ENCODE measurements at regions not wholly inside any gene's neighbourhood (a gene's known extent, or its start where the extent isn't known, plus 50 kb on each side); places are given as distances from the start of the nearest gene placed in this dataset.

GRCh38 chr18:61755555-61755954, 137.3 kb downstream of the RNF152 start:
- CTCF ChIA-PET = interaction anchor here (1.5 kb wide), 1 partner anchor 8 kb away, joined by 8 read pairs; no protein-coding TSS in a partner anchor
- TF ChIP-seq MYC (IDR thresholded peaks at IDR 0.05; ENCODE audit: low read depth, low read length) = no peak
- TF ChIP-seq, protein P1, sequence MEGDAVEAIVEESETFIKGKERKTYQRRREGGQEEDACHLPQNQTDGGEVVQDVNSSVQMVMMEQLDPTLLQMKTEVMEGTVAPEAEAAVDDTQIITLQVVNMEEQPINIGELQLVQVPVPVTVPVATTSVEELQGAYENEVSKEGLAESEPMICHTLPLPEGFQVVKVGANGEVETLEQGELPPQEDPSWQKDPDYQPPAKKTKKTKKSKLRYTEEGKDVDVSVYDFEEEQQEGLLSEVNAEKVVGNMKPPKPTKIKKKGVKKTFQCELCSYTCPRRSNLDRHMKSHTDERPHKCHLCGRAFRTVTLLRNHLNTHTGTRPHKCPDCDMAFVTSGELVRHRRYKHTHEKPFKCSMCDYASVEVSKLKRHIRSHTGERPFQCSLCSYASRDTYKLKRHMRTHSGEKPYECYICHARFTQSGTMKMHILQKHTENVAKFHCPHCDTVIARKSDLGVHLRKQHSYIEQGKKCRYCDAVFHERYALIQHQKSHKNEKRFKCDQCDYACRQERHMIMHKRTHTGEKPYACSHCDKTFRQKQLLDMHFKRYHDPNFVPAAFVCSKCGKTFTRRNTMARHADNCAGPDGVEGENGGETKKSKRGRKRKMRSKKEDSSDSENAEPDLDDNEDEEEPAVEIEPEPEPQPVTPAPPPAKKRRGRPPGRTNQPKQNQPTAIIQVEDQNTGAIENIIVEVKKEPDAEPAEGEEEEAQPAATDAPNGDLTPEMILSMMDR (IDR thresholded peaks at IDR 0.05; ENCODE audit: extremely low read depth in 1 of 2, insufficient read depth in 1 of 2, low read depth in 1 of 2, low read length in 2 of 2) = no peak
- TF ChIP-seq, protein P2, sequence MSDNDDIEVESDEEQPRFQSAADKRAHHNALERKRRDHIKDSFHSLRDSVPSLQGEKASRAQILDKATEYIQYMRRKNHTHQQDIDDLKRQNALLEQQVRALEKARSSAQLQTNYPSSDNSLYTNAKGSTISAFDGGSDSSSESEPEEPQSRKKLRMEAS (IDR thresholded peaks at IDR 0.05; ENCODE audit: insufficient read depth, insufficient read length) = no peak
- no peak for TF ChIP-seq EZH2 (IDR thresholded peaks at IDR 0.05; ENCODE audit: borderline replicate concordance, low read depth, low read length, severe bottlenecking)
- no peak for TF ChIP-seq JUN (IDR thresholded peaks at IDR 0.05; ENCODE audit: borderline replicate concordance, insufficient read depth, insufficient read length, low read depth)
- TF ChIP-seq POLR2AphosphoS5 (IDR thresholded peaks at IDR 0.05; ENCODE audit: insufficient read depth, low read depth, low read length) = no peak
- TF ChIP-seq POLR2A (IDR thresholded peaks at IDR 0.05; ENCODE audit: low read depth, low read length) = no peak
- TF ChIP-seq GATA2 (IDR thresholded peaks at IDR 0.05; ENCODE audit: insufficient read depth, insufficient read length, low read depth, low read length) = no peak
- TF ChIP-seq FOS (IDR thresholded peaks at IDR 0.05; ENCODE audit: borderline replicate concordance, insufficient read depth, low read length) = no peak
- no peak for FAIRE-seq
- H3K4me1 ChIP-seq (ENCODE audit: control insufficient read depth, extremely low read depth, insufficient read depth, low read length) = no peaks in the 10 kb centered on the region
- POLR2A ChIA-PET = no interaction called here
- no peaks in the 10 kb centered on the region for H3K36me3 ChIP-seq (ENCODE audit: control insufficient read depth in 2 of 2, extremely low read depth in 1 of 2, insufficient read depth in 2 of 2, low read length in 2 of 2)
- H3K79me2 ChIP-seq (ENCODE audit: control insufficient read depth, insufficient read depth, low read length) = no peaks in the 10 kb centered on the region
- H3K9me1 ChIP-seq (replicated peaks; ENCODE audit: control insufficient read depth, extremely low read depth, insufficient read depth, low read length) = no peaks in the 10 kb centered on the region
- no peak for DNase-seq (ENCODE audit: low read depth, low spot score)
- intact Hi-C loops (cut with micrococcal nuclease) = no loop called here
- no peak overlapping the region for H2AFZ ChIP-seq (ENCODE audit: low read depth, low read length)
- H3K9me3 ChIP-seq (replicated peaks; ENCODE audit: control insufficient read depth, insufficient read depth, low read length) = no peaks in the 10 kb centered on the region
- no peak overlapping the region for H3K9ac ChIP-seq (replicated peaks; ENCODE audit: extremely low read depth, insufficient read depth, low read length)
- H3K4me2 ChIP-seq (ENCODE audit: insufficient read depth, low read length) = no peak overlapping the region
- no TSS peak for BruUV-seq (replicated peaks)
- no peaks in the 10 kb centered on the region for H4K20me1 ChIP-seq (replicated peaks; ENCODE audit: control insufficient read depth, extremely low read depth, insufficient read depth, low read length)
- dilution Hi-C loops (cut with MboI; ENCODE audit: extremely low pct_ligation_motif_present, low sequenced_read_pairs) = no loop called here
- no peak overlapping the region for H3K4me3 ChIP-seq (replicated peaks in 1 of 3; ENCODE audit: insufficient read depth in 1 of 3, low read depth in 1 of 3, low read length in 3 of 3)
- H3K27me3 ChIP-seq (ENCODE audit: control insufficient read depth in 2 of 2, insufficient read depth in 2 of 2, low read length in 2 of 2) = no peaks in the 10 kb centered on the region
- no peak overlapping the region for H3K27ac ChIP-seq (ENCODE audit: insufficient read depth, low read depth, low read length)

All from endothelial cell of umbilical vein (primary cell).